ENCODE measurements at regions not wholly inside any gene's neighbourhood (a gene's known extent, or its start where the extent isn't known, plus 50 kb on each side); places are given as distances from the start of the nearest gene placed in this dataset.

DNA sequence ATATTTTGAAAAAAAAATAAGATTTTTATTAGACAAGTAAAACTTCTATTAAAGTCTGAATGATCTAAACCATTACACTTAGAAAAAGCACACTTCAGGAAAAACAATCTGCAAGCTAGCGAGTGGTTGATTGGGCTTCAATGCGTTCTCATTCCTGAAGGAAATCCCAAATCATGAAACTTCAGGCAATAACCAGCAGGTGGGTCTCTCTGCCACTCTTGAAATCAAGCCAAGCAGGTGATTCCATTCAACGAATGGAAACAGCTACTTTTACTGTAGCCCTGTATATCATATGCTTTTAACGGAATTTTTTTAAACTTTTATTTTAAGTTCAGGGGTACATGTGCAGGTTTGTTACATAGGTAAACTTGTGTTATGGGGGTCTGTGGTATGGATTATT is 234.5 kb upstream of the TRPM3 start:
- no peaks in the 10 kb centered on the region for H3K27me3 ChIP-seq
- intact Hi-C loops (cut with DNase I): no loop called here
- H3K4me3 ChIP-seq: no peak overlapping the region
- H3K9me3 ChIP-seq: no peaks in the 10 kb centered on the region
- no peak for TF ChIP-seq CTCF (IDR thresholded peaks at IDR 0.05)
- TF ChIP-seq POLR2A (IDR thresholded peaks at IDR 0.05): no peak
- no peaks in the 10 kb centered on the region for H3K4me1 ChIP-seq
- no peak for DNase-seq
- no peak overlapping the region for H3K27ac ChIP-seq
- WGBS, 2 donors: 76 to 83% methylated on average over 4 of the region's 4 CpGs
- H3K36me3 ChIP-seq: no peaks in the 10 kb centered on the region

DNA sequence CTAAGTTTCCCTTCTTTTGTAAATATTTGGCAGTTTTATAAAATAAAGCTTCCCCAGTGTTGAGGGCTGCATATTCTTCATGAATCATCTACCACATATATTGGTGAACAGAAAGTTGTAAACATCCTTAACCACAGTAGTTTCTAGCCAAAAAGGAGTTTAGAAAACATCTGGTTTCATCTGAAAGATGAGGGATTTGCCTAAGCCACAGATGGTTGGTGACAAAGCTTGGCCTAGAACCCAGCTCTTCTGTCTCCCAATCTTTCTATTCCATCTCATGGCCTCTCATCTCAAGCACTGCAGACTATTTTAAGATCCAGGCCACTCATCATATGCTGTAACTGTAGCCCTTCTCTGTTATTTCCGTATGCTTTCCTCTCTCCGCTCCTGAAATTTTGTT is 232.3 kb upstream of the TRPM3 start:
- WGBS, 2 donors: 66 to 68% methylated on average over 2 of the region's 2 CpGs
- Histone ChIP-seq H3K4me1 (no peaks in the 10 kb centered on the region), H3K4me3 (no peak overlapping the region), H3K9me3 (no peaks in the 10 kb centered on the region), H3K27ac (no peak overlapping the region), H3K36me3 (no peaks in the 10 kb centered on the region), H3K27me3 (no peaks in the 10 kb centered on the region)
- intact Hi-C loops (cut with DNase I): no loop called here
- DNase-seq: no peak
- TF ChIP-seq CTCF (IDR thresholded peaks at IDR 0.05) (no peak), POLR2A (IDR thresholded peaks at IDR 0.05) (no peak)

- no peaks in the 10 kb centered on the region for H3K4me1 ChIP-seq
- no peak for DNase-seq
- intact Hi-C loops (cut with DNase I): no loop called here
- H3K4me3 ChIP-seq: no peak overlapping the region
- 56 to 64% methylated on average over 5 of the region's 5 CpGs for WGBS, 2 donors
- no peaks in the 10 kb centered on the region for H3K9me3 ChIP-seq
- no peaks in the 10 kb centered on the region for H3K27me3 ChIP-seq
- no peak overlapping the region for H3K27ac ChIP-seq
- TF ChIP-seq CTCF (IDR thresholded peaks at IDR 0.05) (no peak), POLR2A (IDR thresholded peaks at IDR 0.05) (no peak)
- no peaks in the 10 kb centered on the region for H3K36me3 ChIP-seq
Observed at GRCh38 chr9:71352837-71353236, 231.4 kb upstream of the TRPM3 start.

DNA sequence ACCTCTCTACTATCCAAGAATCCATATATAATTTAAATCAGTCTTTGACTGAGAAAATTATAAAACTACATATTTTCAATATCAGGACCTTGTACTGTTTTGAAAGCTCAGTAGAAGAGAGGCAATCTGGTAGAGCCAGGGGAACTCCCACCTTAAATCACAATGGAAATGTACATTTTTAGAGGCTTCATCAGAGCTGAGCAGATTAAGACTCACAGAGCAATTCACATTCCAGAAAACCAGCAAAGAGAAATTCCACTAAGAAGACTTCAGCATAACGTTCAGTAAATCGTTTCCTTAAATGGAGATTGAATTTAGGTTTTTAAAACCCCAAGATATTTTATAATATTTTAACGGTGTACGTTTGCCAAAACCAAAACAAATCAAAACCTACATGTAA is 227.8 kb upstream of the TRPM3 start:
- H3K4me3 ChIP-seq: no peak overlapping the region
- no peaks in the 10 kb centered on the region for H3K27me3 ChIP-seq
- no peaks in the 10 kb centered on the region for H3K9me3 ChIP-seq
- DNase-seq: no peak
- no peak overlapping the region for H3K27ac ChIP-seq
- no peak for TF ChIP-seq CTCF (IDR thresholded peaks at IDR 0.05)
- no peak for TF ChIP-seq POLR2A (IDR thresholded peaks at IDR 0.05)
- H3K4me1 ChIP-seq: no peaks in the 10 kb centered on the region
- H3K36me3 ChIP-seq: no peaks in the 10 kb centered on the region
- intact Hi-C loops (cut with DNase I): no loop called here
- 69 to 75% methylated on average over 4 of the region's 4 CpGs for WGBS, 2 donors

DNA sequence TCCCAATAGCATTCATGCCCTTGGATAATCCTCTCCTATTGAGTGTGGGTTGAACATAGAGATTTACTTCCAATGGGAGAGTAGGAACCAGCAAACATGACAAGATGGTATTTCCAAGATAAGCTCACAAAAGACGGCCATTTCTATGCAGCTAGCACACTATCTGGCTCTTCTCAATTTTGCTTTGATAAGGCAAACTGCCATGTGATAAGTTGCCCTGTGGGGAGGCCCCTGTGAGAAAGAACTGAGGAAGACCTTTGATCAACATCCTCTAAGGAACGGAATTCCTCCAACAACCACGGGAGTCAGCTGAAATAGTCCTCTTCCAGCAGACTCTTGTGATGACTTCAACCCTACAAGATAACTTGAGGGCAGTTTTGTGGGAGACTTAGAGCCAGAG is 211.9 kb upstream of the TRPM3 start:
- WGBS, 2 donors: 53 to 74% methylated on average over 3 of the region's 3 CpGs
- Histone ChIP-seq H3K27me3 (no peaks in the 10 kb centered on the region), H3K4me1 (no peaks in the 10 kb centered on the region), H3K9me3 (no peaks in the 10 kb centered on the region), H3K36me3 (no peaks in the 10 kb centered on the region), H3K27ac (no peak overlapping the region), H3K4me3 (no peak overlapping the region)
- TF ChIP-seq POLR2A (IDR thresholded peaks at IDR 0.05): no peak
- TF ChIP-seq CTCF (IDR thresholded peaks at IDR 0.05): no peak
- no peak for DNase-seq
- intact Hi-C loops (cut with DNase I): no loop called here
